Stimulated activated naive CD4-positive, alpha-beta T cell treated with Interleukin-2 at 50 U/mL for 16 hours (primary cell): ENCODE measurements at regions not wholly inside any gene's neighbourhood (a gene's known extent, or its start where the extent isn't known, plus 50 kb on each side); places are given as distances from the start of the nearest gene placed in this dataset.
"Not testable (repeated sequence)": the region's sequence is repeated elsewhere in the genome, so short reads cannot be mapped to it uniquely, and the experiment has no call there.

Experiments
- DNase-seq: peaks from one replicate; lab custom pipeline; 2025; lab: John Stamatoyannopoulos, UW

GRCh38 chr5:52605317-52606313, 182.1 kb upstream of the ITGA1 start:
- no peak for DNase-seq

GRCh38 chr5:52607227-52607824, 180.4 kb upstream of the ITGA1 start:
- DNase-seq = no peak

DNA sequence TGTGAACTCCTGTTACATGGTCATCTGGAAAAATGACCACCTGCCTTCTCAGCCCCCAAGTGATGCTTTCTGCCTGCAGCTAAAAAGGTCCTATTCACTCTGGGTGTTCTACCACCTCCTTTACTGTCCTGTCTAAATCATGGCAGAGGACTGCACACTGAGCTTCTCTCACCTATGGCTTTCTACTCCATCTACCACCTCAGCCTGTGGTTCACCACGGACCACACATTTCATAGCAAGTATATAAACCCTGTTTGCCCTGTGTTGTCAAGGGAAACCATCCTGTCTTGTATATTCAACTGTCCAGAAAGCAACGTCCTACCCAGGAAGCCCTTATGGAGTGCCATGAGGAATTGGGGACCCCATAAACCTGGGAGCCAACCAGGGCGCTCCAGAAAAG, 167.4 kb upstream of the ITGA1 start:
- no peak for DNase-seq

- DNase-seq = no peak
Observed at GRCh38 chr5:52623291-52623690, 164.4 kb upstream of the ITGA1 start.

GRCh38 chr5:52624291-52624690, 163.4 kb upstream of the ITGA1 start:
- no peak for DNase-seq

DNA sequence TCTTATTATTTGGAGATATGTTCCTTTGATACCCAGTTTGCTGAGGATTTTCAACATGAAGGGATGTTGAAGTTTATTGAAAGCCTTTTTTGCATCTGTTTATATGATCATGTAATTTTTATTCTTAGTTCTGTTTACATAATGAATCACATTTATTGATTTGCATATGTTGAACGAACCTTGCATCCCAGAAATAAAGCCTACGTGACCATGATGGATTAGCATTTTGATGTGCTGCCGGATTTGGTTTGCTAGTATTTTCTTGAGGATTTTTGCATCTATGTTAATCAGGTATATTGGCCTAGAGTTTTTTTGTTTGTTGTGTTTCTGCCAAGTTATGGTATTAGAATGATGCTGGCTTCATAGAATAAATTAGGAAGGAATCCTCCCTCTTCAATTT, 161.4 kb upstream of the ITGA1 start:
- no peak for DNase-seq

GRCh38 chr5:52627740-52628139, 160.0 kb upstream of the ITGA1 start:
- no peak for DNase-seq

DNA sequence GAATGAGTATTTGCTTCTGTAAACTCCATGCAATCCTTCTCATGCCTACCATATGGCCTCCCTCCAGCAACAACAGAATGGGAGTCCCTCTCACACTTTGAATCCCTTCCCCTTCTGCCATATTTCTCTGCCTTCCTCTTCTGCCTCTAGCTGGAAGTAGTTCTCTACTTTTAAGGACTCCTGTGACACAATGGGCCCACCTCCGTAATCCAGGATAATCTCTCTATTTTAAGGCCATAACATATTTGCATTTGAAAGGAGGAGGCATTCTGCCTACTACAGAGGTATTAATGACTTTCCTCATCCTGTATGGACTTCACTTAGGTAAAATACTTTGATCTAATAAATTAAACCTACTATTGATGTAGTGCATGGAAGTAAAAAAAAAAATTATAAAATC, 155.4 kb upstream of the ITGA1 start:
- no peak for DNase-seq

- not testable (repeated sequence) for DNase-seq
Observed at GRCh38 chr5:52634171-52634570, 153.5 kb upstream of the ITGA1 start.

GRCh38 chr5:52638732-52639131, 149.0 kb upstream of the ITGA1 start:
- no peak for DNase-seq

DNA sequence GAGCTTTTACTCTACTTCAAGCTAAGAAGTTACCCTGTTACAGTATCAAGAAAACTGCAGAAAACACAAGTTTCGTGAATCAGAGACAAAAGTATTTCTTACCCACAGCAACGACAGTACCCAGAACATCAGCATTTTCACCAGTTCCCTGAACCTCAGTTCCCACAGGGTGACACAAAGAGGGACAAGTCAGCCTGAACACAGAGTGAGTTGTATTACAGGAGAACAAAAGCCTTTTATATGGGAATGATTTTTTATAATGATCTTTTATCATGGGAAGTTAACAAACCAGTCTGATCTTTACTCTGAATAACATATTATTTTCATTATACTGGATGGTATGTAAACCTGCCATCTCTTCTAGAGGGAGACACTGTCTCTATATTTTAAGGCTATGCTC, 139.0 kb upstream of the ITGA1 start:
- no peak for DNase-seq

DNA sequence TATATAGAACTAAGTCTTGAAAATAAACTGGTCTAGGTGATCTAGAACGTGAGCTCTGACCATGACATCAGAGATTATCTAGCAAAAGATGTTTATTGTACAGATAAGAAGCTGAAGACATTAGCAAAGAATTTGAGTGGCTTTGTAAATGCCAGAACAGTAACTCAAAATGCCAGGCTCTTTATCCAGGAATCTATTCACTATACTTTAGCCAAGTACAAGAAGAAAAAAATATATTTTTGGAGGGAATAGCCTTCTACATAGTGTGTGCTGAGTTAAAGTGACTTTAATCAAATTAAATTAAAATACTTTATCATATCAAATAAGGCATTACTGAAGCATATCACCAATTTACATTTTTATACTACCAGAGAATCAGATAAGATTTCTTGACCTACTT, 132.6 kb upstream of the ITGA1 start:
- no peak for DNase-seq

DNA sequence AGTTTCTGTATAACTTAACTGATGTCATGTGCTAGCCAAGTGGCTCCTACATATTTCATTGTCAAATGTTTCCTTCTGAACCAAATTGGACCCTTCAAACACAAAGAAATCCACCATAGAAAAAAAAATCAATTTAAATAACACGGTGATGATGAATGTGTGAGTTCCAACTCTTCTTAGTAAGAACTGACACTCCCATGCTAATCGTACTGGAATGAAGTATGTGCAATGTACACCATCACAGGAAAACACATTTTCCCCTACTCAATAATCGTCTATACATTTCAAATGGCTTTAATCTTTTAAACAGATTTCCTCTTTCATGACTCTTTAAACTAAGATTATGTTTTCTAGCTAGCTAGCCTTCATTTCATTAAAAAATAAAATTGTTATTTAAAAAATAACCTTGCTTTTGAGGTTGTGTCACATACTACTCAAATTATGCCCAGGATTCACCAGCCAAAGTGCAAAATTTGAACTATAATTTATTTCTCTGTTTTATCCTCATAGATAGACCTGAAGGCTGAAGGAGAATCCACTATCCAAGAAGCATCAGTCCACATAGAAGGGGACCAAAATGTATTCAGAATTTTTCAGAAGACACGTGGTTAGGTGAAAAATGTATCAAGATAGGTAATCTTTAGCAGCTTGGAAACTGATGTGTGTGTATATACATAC, 131.0 kb upstream of the ITGA1 start:
- DNase-seq = no peak

- DNase-seq = no peak
Observed at GRCh38 chr5:52657247-52657645, 130.5 kb upstream of the ITGA1 start.

GRCh38 chr5:52658246-52658645, 129.5 kb upstream of the ITGA1 start:
- no peak for DNase-seq

GRCh38 chr5:52660621-52661020, 127.1 kb upstream of the ITGA1 start:
- no peak for DNase-seq

- DNase-seq = no peak
Observed at GRCh38 chr5:52661903-52662595, 125.7 kb upstream of the ITGA1 start.

GRCh38 chr5:52665559-52665958, 122.2 kb upstream of the ITGA1 start:
- no peak for DNase-seq

DNA sequence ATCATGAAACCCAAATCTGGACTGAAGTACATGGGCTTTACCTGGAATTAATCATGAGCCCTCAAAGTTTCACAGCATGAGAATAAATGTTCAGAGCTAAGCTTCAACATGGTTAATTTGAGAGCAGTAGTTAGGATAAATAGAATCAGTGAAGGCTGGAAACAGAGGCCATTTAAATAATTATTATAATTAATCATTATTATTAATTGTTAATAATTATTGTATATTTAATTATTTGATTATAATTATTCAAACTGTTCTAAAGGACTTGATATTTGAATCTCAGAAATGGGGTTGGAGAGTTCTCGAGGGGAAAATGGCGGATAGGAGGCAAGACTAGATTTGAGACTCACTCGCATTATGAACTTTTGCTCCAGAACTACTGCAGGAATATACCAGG, 119.6 kb upstream of the ITGA1 start:
- no peak for DNase-seq

DNA sequence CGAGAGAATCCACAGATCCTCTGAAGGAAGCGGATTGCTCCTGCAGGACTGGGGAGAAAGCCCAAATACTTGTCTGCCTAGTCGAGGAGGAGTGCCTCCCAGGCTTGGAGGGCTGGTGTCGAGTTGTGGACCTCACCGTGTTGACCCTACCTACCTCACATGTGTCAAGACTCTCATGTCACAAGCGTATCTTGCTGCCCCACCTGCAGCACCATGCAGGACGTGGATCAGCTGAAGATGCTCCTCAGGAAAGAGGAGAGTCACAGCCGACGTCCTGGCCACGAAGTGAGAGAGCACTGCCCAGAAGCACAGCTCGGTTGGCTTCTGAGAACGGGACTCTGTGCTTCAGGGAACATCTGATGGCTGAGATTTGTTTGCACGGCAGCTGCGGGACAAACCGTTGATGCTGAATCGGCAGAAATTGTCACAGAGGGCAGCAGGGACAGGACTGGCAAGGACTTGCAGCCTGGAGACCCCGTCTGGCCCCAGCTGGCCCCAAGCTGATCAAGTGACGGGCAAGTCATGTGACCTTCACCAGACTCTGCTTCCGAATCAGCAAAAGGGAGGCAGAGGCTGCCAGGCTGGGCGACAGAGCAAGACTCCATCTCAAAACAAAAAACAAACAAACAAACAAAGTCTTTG, 119.1 kb upstream of the ITGA1 start:
- no peak for DNase-seq

DNA sequence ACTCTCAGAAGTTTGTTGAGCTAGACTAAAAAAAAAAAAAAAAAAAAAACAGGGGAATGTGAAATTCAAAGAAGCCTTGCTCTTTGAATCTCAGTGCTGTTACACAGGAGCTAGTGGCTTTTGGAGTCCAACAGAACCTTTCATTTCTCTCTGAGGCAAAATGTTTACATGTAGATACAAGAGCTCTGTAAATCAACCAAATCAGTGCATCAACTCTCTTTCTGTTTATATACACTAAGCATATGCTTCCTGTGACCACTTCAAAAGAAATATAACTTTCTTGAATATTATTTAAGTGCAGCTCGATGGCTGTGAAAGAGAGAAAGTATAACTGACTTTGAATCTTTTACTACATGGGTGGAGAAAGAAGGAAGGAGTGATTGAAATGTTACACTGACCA, 115.3 kb upstream of the ITGA1 start:
- no peak for DNase-seq

- no peak for DNase-seq
Observed at GRCh38 chr5:52673495-52673894, 114.2 kb upstream of the ITGA1 start.
